ENCODE measurements at regions not wholly inside any gene's neighbourhood (a gene's known extent, or its start where the extent isn't known, plus 50 kb on each side); places are given as distances from the start of the nearest gene placed in this dataset.

DNA sequence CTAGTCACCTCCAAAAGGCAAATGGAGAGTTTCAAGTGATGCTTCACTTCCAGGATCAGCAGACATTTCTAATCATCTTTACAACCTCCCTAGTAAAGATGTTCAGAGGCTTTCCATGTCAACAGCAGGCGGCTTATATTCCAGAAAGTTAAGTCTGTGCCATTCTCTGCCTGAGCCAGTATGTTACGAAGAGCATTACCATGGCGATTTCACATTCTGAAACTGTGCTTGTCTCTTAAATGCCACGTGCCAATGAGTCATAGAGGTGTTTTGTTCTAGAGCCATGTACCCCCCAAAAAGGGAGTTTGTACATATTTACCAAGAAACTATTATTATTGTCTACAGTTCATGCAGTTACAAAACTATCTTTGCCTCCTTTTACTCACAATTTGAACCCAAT lies 319.5 kb downstream of the FOXA2 start:
- Histone ChIP-seq H3K4ac (replicated peaks; ENCODE audit: insufficient read length, low read depth, low read length) (no peak overlapping the region), H3K56ac (replicated peaks; ENCODE audit: insufficient read length, low read depth, low read length) (no peak overlapping the region), H3K36me3 (ENCODE audit: control insufficient read depth in 2 of 4, insufficient read depth in 4 of 4, low read length in 3 of 4) (no peaks in the 10 kb centered on the region), H3K23ac (ENCODE audit: insufficient read length) (no peak overlapping the region), H3K4me2 (ENCODE audit: insufficient read depth in 1 of 2, low read depth in 2 of 2, low read length in 2 of 2) (no peak overlapping the region), H3K4me3 (ENCODE audit: extremely low read depth in 1 of 4, insufficient read depth in 2 of 4, low read depth in 3 of 4, low read length in 4 of 4) (no peak overlapping the region), H3K9ac (replicated peaks in 1 of 4; ENCODE audit: extremely low read depth in 1 of 4, low read depth in 3 of 4, low read length in 3 of 4) (no peak overlapping the region), H2BK120ac (replicated peaks; ENCODE audit: low read depth, low read length) (no peak overlapping the region), H3K14ac (ENCODE audit: insufficient read length) (no peak overlapping the region), H3K27me3 (replicated peaks in 1 of 4; ENCODE audit: control insufficient read depth in 3 of 4, extremely low read depth in 1 of 4, insufficient read depth in 3 of 4, low read length in 3 of 4) (no peaks in the 10 kb centered on the region), H2AK5ac (ENCODE audit: low read depth, low read length) (no peak overlapping the region), H4K20me1 (replicated peaks in 1 of 2; ENCODE audit: control insufficient read depth in 1 of 2, insufficient read depth in 2 of 2, low read length in 2 of 2) (no peaks in the 10 kb centered on the region), H3K23me2 (ENCODE audit: low read depth, low read length) (no peaks in the 10 kb centered on the region), H2BK12ac (ENCODE audit: low read depth, low read length) (no peak overlapping the region), H2BK5ac (ENCODE audit: low read depth, low read length) (no peak overlapping the region), H3K79me1 (ENCODE audit: low read depth, low read length) (no peaks in the 10 kb centered on the region), H3K27ac (ENCODE audit: low read depth, low read length) (no peak overlapping the region), H3K4me1 (replicated peaks in 1 of 4; ENCODE audit: control insufficient read depth in 3 of 4, insufficient read depth in 4 of 4, low read length in 3 of 4) (no peaks in the 10 kb centered on the region), H4K8ac (ENCODE audit: extremely low read depth, insufficient read depth, low read length) (no peak overlapping the region), H4K91ac (replicated peaks; ENCODE audit: insufficient read length, low read length) (no peak overlapping the region), H2BK15ac (ENCODE audit: low read length) (no peak overlapping the region), H2BK20ac (ENCODE audit: low read length) (no peak overlapping the region), H3K18ac (ENCODE audit: extremely low read depth, low read length) (no peak overlapping the region), H2AFZ (ENCODE audit: low read length) (no peak overlapping the region), H4K5ac (ENCODE audit: insufficient read length, low read depth, low read length) (no peak overlapping the region), H3K79me2 (ENCODE audit: control insufficient read depth in 1 of 2, insufficient read depth in 2 of 2, low read length in 2 of 2) (no peaks in the 10 kb centered on the region), H3K9me3 (ENCODE audit: insufficient read depth in 2 of 2, low read depth in 1 of 2, low read length in 1 of 2) (no peaks in the 10 kb centered on the region)
- DNase-seq (ENCODE audit: low read depth in 1 of 2, low spot score in 2 of 2): no peak
- ChIA-PET CTCF (ENCODE audit: partially characterized antibody) (no interaction called here), POLR2A (ENCODE audit: partially characterized antibody) (no interaction called here)
- WGBS, 2 experiments (ENCODE audit: extremely low coverage in 1 of 2, insufficient coverage in 1 of 2, insufficient read length in 1 of 2, insufficient replicate concordance in 2 of 2, low coverage in 1 of 2, low lambda C conversion rate in 2 of 2, missing lambda C conversion rate in 1 of 2): 91% methylated on average over 4 of the region's 4 CpGs; no CpG with 5 or more reads in 1 of the 2 experiments
- TF ChIP-seq RBBP5 (IDR thresholded peaks at IDR 0.05; ENCODE audit: borderline replicate concordance, low read depth, low read length) (no peak), KDM1A (IDR thresholded peaks at IDR 0.05; ENCODE audit: borderline replicate concordance, low read length) (no peak), HDAC6 (IDR thresholded peaks at IDR 0.05; ENCODE audit: low read depth, low read length) (no peak), SP1 (IDR thresholded peaks at IDR 0.05; ENCODE audit: low read depth, low read length) (no peak), RFX5 (IDR thresholded peaks at IDR 0.05; ENCODE audit: borderline replicate concordance, low read depth, low read length) (no peak), CTBP2 (IDR thresholded peaks at IDR 0.05; ENCODE audit: borderline replicate concordance, insufficient read depth, insufficient read length, low read length) (no peak), TAF7 (optimal IDR thresholded peaks at IDR 0.05; ENCODE audit: borderline replicate concordance, low read depth, low read length) (no peak), CBX5 (IDR thresholded peaks at IDR 0.05; ENCODE audit: low read depth, low read length) (no peak), EP300 (IDR thresholded peaks at IDR 0.05; ENCODE audit: borderline replicate concordance in 1 of 2, low read depth in 2 of 2, low read length in 2 of 2) (no peak), RNF2 (IDR thresholded peaks at IDR 0.05; ENCODE audit: borderline replicate concordance, low read depth, low read length, missing control alignments, poor library complexity, severe bottlenecking) (no peak), SIRT6 (IDR thresholded peaks at IDR 0.05; ENCODE audit: low read length) (no peak)
- no peak for FAIRE-seq

Data from H1 (cell line).